GM23338 (cell line): ENCODE measurements at regions not wholly inside any gene's neighbourhood (a gene's known extent, or its start where the extent isn't known, plus 50 kb on each side); places are given as distances from the start of the nearest gene placed in this dataset.

ENCODE experiments used
- ATAC-seq: fragments of 200-7000 bp; cut with Tn5 transposase; 3 replicates; pipeline ENCODE4 v1.9.1; 2020
- DNase-seq: peaks from one replicate; pipeline ENCODE4 v3.0.0-alpha.2; 2015; ENCODE audit warnings: low spot score
- H2AFZ ChIP-seq: fragments of 200-600 bp; sonication (generic); 2 replicates; pipeline ENCODE4 v1.8.0; 2016; ENCODE audit warnings: antibody characterized with exemption, mild to moderate bottlenecking, moderate library complexity
- H3F3A ChIP-seq: fragments of 200-600 bp; sonication (generic); replicated peaks from 2 replicates; pipeline ENCODE4 v1.8.0; 2017; ENCODE audit warnings: antibody characterized with exemption, mixed run types, low read depth
- H3K27ac ChIP-seq: fragments of 200-600 bp; sonication (generic); 2 replicates; pipeline ENCODE4 v1.6.1; 2016; ENCODE audit warnings: low read depth
- H3K27me3 ChIP-seq: fragments of 200-600 bp; sonication (generic); 2 replicates; pipeline ENCODE4 v1.8.0; 2016; ENCODE audit warnings: mild to moderate bottlenecking, mixed run types, moderate library complexity; ENCODE audit not compliant: insufficient read depth
- H3K36me3 ChIP-seq: fragments of 200-600 bp; sonication (generic); 2 replicates; pipeline ENCODE4 v1.8.0; 2016; ENCODE audit warnings: mild to moderate bottlenecking; ENCODE audit not compliant: insufficient read depth
- H3K4me1 ChIP-seq: fragments of 200-600 bp; sonication (generic); 2 replicates; pipeline ENCODE4 v1.8.0; 2016; ENCODE audit warnings: mild to moderate bottlenecking, moderate library complexity; ENCODE audit not compliant: insufficient read depth
- H3K4me2 ChIP-seq: fragments of 200-600 bp; sonication (generic); 2 replicates; pipeline ENCODE4 v1.7.1; 2017; ENCODE audit warnings: mixed run types
- H3K4me3 ChIP-seq: fragments of 200-600 bp; sonication (generic); 2 replicates; pipeline ENCODE4 v1.6.1; 2016; ENCODE audit warnings: mixed run types
- H3K79me2 ChIP-seq: fragments of 200-600 bp; sonication (generic); replicated peaks from 2 replicates; pipeline ENCODE4 v1.8.0; 2017; ENCODE audit warnings: mild to moderate bottlenecking; ENCODE audit not compliant: insufficient read depth
- H3K9me2 ChIP-seq: fragments of 200-600 bp; sonication (generic); 2 replicates; pipeline ENCODE4 v1.8.0; 2017; ENCODE audit not compliant: insufficient read depth
- H4K20me1 ChIP-seq: fragments of 200-600 bp; sonication (generic); replicated peaks from 2 replicates; pipeline ENCODE4 v1.8.0; 2017; ENCODE audit warnings: mild to moderate bottlenecking; ENCODE audit not compliant: insufficient read depth
- H3K27ac Mint-ChIP-seq: 2 replicates; pipeline ENCODE4 v1.8.0; 2020; ENCODE audit warnings: inconsistent platforms, mild to moderate bottlenecking, moderate library complexity, mixed read lengths
- H3K27me3 Mint-ChIP-seq: 3 replicates; pipeline ENCODE4 v1.8.0; 2022; ENCODE audit warnings: low read depth, mild to moderate bottlenecking, moderate library complexity, mixed read lengths, inconsistent platforms; ENCODE audit not compliant: insufficient read depth, poor library complexity
- H3K36me3 Mint-ChIP-seq: 3 replicates; pipeline ENCODE4 v1.8.0; 2021; ENCODE audit warnings: low read depth, mild to moderate bottlenecking, inconsistent platforms, moderate library complexity, mixed read lengths
- H3K4me1 Mint-ChIP-seq: 3 replicates; pipeline ENCODE4 v1.8.0; 2020; ENCODE audit warnings: mild to moderate bottlenecking, inconsistent platforms, mixed read lengths
- H3K4me3 Mint-ChIP-seq: 3 replicates; pipeline ENCODE4 v1.8.0; 2021; ENCODE audit warnings: moderate library complexity, mild to moderate bottlenecking, inconsistent platforms, mixed read lengths
- H3K9me3 Mint-ChIP-seq: 3 replicates; pipeline ENCODE4 v1.8.0; 2020; ENCODE audit warnings: moderate library complexity, mild to moderate bottlenecking, inconsistent platforms, mixed read lengths
- EZH2 ChIP-seq: fragments of 200-600 bp; sonication (generic); IDR thresholded peaks from one replicate; pipeline ENCODE4 v1.8.0; 2017; ENCODE audit warnings: antibody characterized with exemption, mild to moderate bottlenecking, low read depth; ENCODE audit not compliant: unreplicated experiment
- EZH2phosphoT487 ChIP-seq: fragments of 200-600 bp; sonication (generic); IDR thresholded peaks from one replicate; pipeline ENCODE4 v1.8.1; 2018; ENCODE audit warnings: antibody characterized with exemption; ENCODE audit not compliant: unreplicated experiment
- STAT1 ChIP-seq: IDR thresholded peaks from one replicate; pipeline ENCODE4 v1.6.1; 2016; ENCODE audit warnings: antibody characterized with exemption; ENCODE audit not compliant: unreplicated experiment
- ZNF114 ChIP-seq: fragments of 250-450 bp; sonication (Bioruptor Pico); IDR thresholded peaks from 2 replicates; pipeline ENCODE4 v1.5.0; 2020; ENCODE audit warnings: mild to moderate bottlenecking, moderate library complexity
- TF ChIP-seq, protein P1 (sequence below): IDR thresholded peaks from 2 replicates; pipeline ENCODE4 v1.6.1; 2016; ENCODE audit warnings: antibody characterized with exemption
- TF ChIP-seq, protein P2 (sequence below): fragments of 250-450 bp; sonication (Bioruptor Pico); IDR thresholded peaks from 2 replicates; pipeline ENCODE4 v1.5.0; 2020; ENCODE audit warnings: mild to moderate bottlenecking, moderate library complexity
- TF ChIP-seq, protein P3 (sequence below), 2 experiments: fragments of 200-600 bp in 1 of 2; sonication (generic) in 1 of 2; conservative IDR thresholded peaks; 2 replicates each; pipeline versions ENCODE4 v1.5.1 to v1.6.1; 2016 to 2017; ENCODE audit warnings: antibody characterized with exemption in 2 of 2, low read depth in 2 of 2, mild to moderate bottlenecking in 2 of 2, moderate library complexity in 1 of 2

GRCh38 chr2:65812887-65813286, 380.5 kb upstream of the SPRED2 start:
- TF ChIP-seq, protein P1, sequence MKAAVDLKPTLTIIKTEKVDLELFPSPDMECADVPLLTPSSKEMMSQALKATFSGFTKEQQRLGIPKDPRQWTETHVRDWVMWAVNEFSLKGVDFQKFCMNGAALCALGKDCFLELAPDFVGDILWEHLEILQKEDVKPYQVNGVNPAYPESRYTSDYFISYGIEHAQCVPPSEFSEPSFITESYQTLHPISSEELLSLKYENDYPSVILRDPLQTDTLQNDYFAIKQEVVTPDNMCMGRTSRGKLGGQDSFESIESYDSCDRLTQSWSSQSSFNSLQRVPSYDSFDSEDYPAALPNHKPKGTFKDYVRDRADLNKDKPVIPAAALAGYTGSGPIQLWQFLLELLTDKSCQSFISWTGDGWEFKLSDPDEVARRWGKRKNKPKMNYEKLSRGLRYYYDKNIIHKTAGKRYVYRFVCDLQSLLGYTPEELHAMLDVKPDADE, result no peak
- TF ChIP-seq, protein P2, sequence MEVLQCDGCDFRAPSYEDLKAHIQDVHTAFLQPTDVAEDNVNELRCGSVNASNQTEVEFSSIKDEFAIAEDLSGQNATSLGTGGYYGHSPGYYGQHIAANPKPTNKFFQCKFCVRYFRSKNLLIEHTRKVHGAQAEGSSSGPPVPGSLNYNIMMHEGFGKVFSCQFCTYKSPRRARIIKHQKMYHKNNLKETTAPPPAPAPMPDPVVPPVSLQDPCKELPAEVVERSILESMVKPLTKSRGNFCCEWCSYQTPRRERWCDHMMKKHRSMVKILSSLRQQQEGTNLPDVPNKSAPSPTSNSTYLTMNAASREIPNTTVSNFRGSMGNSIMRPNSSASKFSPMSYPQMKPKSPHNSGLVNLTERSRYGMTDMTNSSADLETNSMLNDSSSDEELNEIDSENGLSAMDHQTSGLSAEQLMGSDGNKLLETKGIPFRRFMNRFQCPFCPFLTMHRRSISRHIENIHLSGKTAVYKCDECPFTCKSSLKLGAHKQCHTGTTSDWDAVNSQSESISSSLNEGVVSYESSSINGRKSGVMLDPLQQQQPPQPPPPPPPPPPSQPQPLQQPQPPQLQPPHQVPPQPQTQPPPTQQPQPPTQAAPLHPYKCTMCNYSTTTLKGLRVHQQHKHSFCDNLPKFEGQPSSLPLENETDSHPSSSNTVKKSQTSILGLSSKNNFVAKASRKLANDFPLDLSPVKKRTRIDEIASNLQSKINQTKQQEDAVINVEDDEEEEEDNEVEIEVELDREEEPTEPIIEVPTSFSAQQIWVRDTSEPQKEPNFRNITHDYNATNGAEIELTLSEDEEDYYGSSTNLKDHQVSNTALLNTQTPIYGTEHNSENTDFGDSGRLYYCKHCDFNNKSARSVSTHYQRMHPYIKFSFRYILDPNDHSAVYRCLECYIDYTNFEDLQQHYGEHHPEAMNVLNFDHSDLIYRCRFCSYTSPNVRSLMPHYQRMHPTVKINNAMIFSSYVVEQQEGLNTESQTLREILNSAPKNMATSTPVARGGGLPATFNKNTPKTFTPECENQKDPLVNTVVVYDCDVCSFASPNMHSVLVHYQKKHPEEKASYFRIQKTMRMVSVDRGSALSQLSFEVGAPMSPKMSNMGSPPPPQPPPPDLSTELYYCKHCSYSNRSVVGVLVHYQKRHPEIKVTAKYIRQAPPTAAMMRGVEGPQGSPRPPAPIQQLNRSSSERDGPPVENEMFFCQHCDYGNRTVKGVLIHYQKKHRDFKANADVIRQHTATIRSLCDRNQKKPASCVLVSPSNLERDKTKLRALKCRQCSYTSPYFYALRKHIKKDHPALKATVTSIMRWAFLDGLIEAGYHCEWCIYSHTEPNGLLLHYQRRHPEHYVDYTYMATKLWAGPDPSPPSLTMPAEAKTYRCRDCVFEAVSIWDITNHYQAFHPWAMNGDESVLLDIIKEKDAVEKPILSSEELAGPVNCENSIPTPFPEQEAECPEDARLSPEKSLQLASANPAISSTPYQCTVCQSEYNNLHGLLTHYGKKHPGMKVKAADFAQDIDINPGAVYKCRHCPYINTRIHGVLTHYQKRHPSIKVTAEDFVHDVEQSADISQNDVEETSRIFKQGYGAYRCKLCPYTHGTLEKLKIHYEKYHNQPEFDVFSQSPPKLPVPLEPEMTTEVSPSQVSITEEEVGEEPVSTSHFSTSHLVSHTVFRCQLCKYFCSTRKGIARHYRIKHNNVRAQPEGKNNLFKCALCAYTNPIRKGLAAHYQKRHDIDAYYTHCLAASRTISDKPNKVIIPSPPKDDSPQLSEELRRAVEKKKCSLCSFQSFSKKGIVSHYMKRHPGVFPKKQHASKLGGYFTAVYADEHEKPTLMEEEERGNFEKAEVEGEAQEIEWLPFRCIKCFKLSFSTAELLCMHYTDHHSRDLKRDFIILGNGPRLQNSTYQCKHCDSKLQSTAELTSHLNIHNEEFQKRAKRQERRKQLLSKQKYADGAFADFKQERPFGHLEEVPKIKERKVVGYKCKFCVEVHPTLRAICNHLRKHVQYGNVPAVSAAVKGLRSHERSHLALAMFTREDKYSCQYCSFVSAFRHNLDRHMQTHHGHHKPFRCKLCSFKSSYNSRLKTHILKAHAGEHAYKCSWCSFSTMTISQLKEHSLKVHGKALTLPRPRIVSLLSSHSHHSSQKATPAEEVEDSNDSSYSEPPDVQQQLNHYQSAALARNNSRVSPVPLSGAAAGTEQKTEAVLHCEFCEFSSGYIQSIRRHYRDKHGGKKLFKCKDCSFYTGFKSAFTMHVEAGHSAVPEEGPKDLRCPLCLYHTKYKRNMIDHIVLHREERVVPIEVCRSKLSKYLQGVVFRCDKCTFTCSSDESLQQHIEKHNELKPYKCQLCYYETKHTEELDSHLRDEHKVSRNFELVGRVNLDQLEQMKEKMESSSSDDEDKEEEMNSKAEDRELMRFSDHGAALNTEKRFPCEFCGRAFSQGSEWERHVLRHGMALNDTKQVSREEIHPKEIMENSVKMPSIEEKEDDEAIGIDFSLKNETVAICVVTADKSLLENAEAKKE (CRISPR knock-in tag), result no peak
- no peak for TF ChIP-seq EZH2phosphoT487
- TF ChIP-seq, protein P3, sequence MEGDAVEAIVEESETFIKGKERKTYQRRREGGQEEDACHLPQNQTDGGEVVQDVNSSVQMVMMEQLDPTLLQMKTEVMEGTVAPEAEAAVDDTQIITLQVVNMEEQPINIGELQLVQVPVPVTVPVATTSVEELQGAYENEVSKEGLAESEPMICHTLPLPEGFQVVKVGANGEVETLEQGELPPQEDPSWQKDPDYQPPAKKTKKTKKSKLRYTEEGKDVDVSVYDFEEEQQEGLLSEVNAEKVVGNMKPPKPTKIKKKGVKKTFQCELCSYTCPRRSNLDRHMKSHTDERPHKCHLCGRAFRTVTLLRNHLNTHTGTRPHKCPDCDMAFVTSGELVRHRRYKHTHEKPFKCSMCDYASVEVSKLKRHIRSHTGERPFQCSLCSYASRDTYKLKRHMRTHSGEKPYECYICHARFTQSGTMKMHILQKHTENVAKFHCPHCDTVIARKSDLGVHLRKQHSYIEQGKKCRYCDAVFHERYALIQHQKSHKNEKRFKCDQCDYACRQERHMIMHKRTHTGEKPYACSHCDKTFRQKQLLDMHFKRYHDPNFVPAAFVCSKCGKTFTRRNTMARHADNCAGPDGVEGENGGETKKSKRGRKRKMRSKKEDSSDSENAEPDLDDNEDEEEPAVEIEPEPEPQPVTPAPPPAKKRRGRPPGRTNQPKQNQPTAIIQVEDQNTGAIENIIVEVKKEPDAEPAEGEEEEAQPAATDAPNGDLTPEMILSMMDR (conservative IDR thresholded peaks at IDR 0.05; ENCODE audit: low read depth in 2 of 2), result no peak
- TF ChIP-seq EZH2, result no peak
- no peak for TF ChIP-seq ZNF114 (CRISPR knock-in tag)
- TF ChIP-seq STAT1, result no peak
- Histone ChIP-seq H3K4me2 (no peak overlapping the region), H3K4me3 (no peak overlapping the region), H3F3A (no peaks in the 10 kb centered on the region), H4K20me1 (no peaks in the 10 kb centered on the region), H3K27me3 (no peaks in the 10 kb centered on the region), H3K9me2 (peaks cover 4% of the 10 kb centered on the region), H2AFZ (no peak overlapping the region), H3K79me2 (no peaks in the 10 kb centered on the region), H3K4me1 (no peaks in the 10 kb centered on the region), H3K27ac (no peak overlapping the region), H3K36me3 (no peaks in the 10 kb centered on the region)
- Mint-ChIP-seq H3K4me1 (no peaks in the 10 kb centered on the region), H3K27me3 (no peaks in the 10 kb centered on the region), H3K36me3 (no peaks in the 10 kb centered on the region), H3K4me3 (no peak overlapping the region), H3K9me3 (peaks cover 2% of the 10 kb centered on the region), H3K27ac (no peak overlapping the region)
- ATAC-seq (no peak), DNase-seq (no peak)
